GM18861 (cell line): ENCODE measurements at regions not wholly inside any gene's neighbourhood (a gene's known extent, or its start where the extent isn't known, plus 50 kb on each side); places are given as distances from the start of the nearest gene placed in this dataset.

Experiments
- ATAC-seq: cut with Tn5 transposase; IDR thresholded peaks from one replicate; pipeline ENCODE4 v1.9.1; 2021; ENCODE audit not compliant: unreplicated experiment

GRCh38 chr7:46486256-46487206 is 565.5 kb upstream of the IGFBP3 start:
- no peak for ATAC-seq

GRCh38 chr7:46485481-46486065 is 564.5 kb upstream of the IGFBP3 start:
- no peak for ATAC-seq

GRCh38 chr7:46484906-46485305 is 563.8 kb upstream of the IGFBP3 start:
- no peak for ATAC-seq

GRCh38 chr7:46480619-46481018 is 559.5 kb upstream of the IGFBP3 start:
- ATAC-seq: no peak

GRCh38 chr7:46479680-46480079 is 558.6 kb upstream of the IGFBP3 start:
- no peak for ATAC-seq

GRCh38 chr7:46478046-46478445 is 557.0 kb upstream of the IGFBP3 start:
- ATAC-seq: no peak

- ATAC-seq: no peak
These were observed 547.8 kb upstream of the IGFBP3 start for GRCh38 chr7:46468753-46469356.

GRCh38 chr7:46463170-46463569 is 542.1 kb upstream of the IGFBP3 start:
- ATAC-seq: no peak

- no peak for ATAC-seq
These were observed 540.3 kb upstream of the IGFBP3 start for GRCh38 chr7:46461334-46461777.

- ATAC-seq: no peak
These were observed 538.9 kb upstream of the IGFBP3 start for GRCh38 chr7:46459942-46460341.

GRCh38 chr7:46454816-46455215 is 533.7 kb upstream of the IGFBP3 start:
- ATAC-seq: no peak

GRCh38 chr7:46452561-46453135 is 531.6 kb upstream of the IGFBP3 start:
- no peak for ATAC-seq

GRCh38 chr7:46451846-46452245 is 530.8 kb upstream of the IGFBP3 start:
- ATAC-seq: no peak

- no peak for ATAC-seq
These were observed 529.8 kb upstream of the IGFBP3 start for GRCh38 chr7:46450886-46451285.

GRCh38 chr7:46450425-46450824 is 529.4 kb upstream of the IGFBP3 start:
- no peak for ATAC-seq

GRCh38 chr7:46449743-46450142 is 528.7 kb upstream of the IGFBP3 start:
- ATAC-seq: no peak

- no peak for ATAC-seq
These were observed 527.4 kb upstream of the IGFBP3 start for GRCh38 chr7:46448478-46448877.

GRCh38 chr7:46446151-46446550 is 525.1 kb upstream of the IGFBP3 start:
- no peak for ATAC-seq

GRCh38 chr7:46444256-46444655 is 523.2 kb upstream of the IGFBP3 start:
- no peak for ATAC-seq

- no peak for ATAC-seq
These were observed 519.1 kb upstream of the IGFBP3 start for GRCh38 chr7:46440186-46440585.

GRCh38 chr7:46432708-46433107 is 511.6 kb upstream of the IGFBP3 start:
- ATAC-seq: no peak

GRCh38 chr7:46428295-46428694 is 507.2 kb upstream of the IGFBP3 start:
- no peak for ATAC-seq
